HEK293 (cell line): ENCODE measurements at regions not wholly inside any gene's neighbourhood (a gene's known extent, or its start where the extent isn't known, plus 50 kb on each side); places are given as distances from the start of the nearest gene placed in this dataset.

Experiments used
- GLIS2 ChIP-seq: fragments of 450-650 bp; formaldehyde crosslinking; IDR thresholded peaks from 2 replicates; pipeline ENCODE4 v1.5.1; 2016; ENCODE audit warnings: missing biosample characterization, missing genetic modification characterization
- MYNN ChIP-seq: fragments of 450-650 bp; formaldehyde crosslinking; IDR thresholded peaks from 2 replicates; pipeline ENCODE4 v1.5.1; 2016; ENCODE audit warnings: missing biosample characterization, missing genetic modification characterization, borderline replicate concordance
- MZF1 ChIP-seq: fragments of 450-650 bp; formaldehyde crosslinking; IDR thresholded peaks from 2 replicates; pipeline ENCODE4 v1.5.1; 2017; ENCODE audit warnings: missing biosample characterization, missing genetic modification characterization, borderline replicate concordance

DNA sequence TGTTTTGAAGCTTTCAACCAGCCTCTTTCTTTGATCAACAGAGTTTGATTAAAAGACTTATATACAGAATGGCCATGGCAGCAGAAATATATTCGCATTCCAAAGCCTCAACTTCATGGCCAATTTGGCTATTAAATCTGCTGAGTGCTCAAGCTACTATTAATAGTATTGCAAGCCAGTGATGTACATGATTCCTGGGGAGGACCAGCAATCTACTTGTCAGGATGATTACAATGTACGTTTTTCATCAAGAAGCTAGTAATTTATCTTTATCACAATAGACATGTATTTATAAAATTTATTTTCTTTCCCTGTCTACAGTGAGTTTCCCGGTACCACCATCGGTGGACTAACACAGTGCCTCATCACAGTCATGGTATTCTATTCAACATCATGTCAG is 515.5 kb downstream of the AMY1C start:
- no peak for TF ChIP-seq MZF1 (tag by site-specific recombination)
- no peak for TF ChIP-seq GLIS2 (tag by site-specific recombination)
- no peak for TF ChIP-seq MYNN (tag by site-specific recombination)
